HG03378 (cell line): ENCODE measurements at regions not wholly inside any gene's neighbourhood (a gene's known extent, or its start where the extent isn't known, plus 50 kb on each side); places are given as distances from the start of the nearest gene placed in this dataset.

Source experiments
- ATAC-seq: cut with Tn5 transposase; IDR thresholded peaks from one replicate; pipeline ENCODE4 v1.9.1; 2021; ENCODE audit warnings: mild to moderate bottlenecking, moderate library complexity; ENCODE audit not compliant: unreplicated experiment

DNA sequence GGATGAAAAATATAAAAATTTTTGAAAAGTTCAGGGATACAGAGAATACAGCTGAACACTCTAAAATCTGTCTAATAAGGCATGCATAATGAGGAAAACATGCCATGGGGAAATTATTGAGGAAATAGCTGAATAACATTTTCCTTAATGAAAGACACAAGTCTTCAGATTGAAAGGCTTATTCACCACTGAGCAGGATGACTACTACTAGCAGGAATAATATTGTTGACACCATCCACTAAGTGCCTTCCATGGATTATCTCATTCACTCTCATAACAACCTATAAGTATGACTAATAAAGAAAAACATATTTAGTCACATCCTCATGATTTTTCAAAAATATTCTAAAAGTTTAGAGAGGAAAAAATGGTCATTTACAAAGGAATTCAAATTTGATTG is 96.7 kb upstream of the FER start:
- no peak for ATAC-seq

DNA sequence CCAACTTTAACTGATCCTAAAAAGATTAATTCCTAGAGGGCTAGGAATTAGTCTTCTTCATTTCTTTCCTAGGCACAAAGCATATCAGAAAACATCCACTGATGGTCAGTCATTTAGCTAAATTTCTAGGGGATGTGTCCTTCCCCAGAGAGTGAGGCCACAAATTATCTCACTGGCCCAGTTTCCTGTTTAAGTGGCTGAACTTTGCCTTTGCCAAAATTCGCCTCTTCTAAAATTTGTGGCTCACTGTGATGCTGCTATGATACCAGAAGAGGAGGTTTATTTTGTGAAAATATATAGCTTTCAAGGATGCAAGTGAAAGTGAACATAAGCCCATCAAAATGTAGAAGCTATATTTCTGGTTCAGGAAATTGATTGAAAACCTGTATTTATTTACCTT is 98.1 kb upstream of the FER start:
- ATAC-seq: no peak

DNA sequence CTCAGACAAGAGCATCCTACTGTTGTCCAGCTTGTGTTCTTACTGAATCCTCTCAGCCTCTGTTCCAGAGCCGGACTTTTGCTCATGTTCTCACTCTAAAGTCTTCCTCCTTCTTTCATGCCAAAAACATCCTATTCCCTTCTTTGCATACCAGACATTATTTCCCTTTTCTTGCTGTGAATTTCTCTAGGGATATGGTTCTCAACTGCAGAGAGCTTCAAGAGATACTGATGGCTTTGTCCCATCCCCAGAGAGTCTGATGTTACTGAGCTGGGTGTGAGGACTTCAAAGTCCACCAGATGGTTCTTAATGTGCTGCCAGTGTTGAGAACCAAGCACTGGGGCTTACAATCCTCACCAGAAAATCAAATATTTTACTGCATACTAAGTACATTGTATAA is 98.6 kb upstream of the FER start:
- ATAC-seq: no peak

DNA sequence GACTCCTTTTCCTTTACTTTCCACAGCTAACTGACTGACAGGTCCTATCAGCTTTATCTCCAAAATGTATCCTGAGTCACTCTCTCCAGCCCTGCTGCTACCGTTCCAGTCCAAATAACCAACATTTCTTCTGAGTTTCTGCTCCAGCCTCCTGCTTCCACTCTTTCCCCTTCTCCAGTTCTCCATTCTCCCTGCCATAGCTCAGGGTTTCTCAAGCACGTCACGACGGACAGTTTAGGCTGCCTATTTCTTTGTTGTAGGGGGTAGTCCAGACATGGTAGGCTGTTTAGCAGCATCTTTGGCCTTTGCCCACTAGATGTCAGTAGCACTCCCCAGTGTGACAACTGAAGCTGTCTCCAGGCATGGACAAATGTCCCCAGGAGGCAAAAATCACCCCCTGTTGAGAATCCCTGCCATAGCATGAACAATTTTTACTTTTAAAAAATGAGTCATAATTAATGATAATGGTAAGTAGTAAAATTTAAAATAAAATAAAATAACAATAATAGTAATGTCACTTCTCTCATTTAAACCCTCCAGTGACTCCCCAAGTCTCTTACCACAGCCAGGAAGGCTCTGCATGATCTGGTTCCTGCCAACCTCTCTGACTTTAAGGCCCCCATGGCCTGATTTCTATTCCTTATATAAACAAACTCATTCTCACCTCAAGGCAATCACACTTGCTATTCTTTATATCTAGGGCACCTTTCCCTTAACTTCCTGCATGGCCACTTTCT is 105.4 kb upstream of the FER start:
- peak; percentile 99 for ATAC-seq

DNA sequence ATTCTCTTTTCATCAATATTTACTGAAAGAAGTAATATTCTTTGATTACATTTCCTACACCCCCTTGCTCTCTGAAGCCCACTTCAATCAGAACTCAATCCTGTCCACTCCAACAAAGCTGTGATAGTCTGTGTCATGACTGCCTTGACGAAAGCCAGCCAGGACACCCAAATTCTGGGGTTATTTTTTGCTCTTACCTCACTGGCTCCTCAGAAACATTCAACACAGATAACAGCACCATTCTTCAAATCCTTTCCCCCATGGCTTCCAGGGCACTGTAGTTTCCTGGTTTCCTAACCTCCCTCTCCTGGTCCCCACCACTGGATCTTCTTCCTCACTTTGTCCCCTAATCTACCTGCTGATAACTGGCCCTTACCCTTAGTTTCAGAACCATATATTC is 106.1 kb upstream of the FER start:
- no peak for ATAC-seq

DNA sequence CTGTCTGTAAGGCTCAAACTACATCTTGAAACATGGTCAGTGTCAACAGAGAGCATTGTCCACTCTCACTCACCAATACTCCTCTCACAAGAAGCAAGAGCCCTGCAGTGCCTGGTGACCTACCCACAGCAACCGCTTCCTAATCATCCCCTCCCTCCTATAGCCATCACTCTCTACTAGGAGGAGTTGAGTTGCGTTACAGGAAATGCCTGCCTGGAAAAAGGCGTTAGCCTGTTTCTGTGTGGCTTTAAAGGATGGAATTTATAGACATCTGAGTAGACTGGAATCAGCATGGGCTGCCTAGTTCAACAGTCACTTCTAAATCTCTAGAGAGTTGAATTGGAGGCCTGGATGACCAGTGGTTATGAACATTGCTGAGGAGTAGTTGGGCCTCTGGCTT is 108.3 kb upstream of the FER start:
- ATAC-seq: no peak

DNA sequence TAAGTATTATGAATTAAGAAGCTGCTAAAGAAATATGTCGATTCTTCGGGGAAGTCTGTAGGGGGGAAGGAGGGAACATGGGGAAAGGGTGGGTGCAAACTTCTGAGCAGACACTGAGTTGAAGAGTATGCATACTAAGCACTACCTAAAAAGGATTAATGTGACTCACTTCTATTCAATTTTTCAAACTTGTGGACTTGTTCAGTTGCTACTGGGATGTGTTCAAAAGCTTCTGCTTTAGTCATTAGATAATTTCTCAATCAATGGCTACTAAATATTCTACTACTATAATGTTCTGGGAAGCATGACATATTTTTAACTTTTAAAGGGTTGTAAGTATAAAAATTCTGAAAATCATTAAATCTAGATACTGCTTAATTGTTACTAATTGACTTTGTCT is 109.7 kb upstream of the FER start:
- no peak for ATAC-seq

DNA sequence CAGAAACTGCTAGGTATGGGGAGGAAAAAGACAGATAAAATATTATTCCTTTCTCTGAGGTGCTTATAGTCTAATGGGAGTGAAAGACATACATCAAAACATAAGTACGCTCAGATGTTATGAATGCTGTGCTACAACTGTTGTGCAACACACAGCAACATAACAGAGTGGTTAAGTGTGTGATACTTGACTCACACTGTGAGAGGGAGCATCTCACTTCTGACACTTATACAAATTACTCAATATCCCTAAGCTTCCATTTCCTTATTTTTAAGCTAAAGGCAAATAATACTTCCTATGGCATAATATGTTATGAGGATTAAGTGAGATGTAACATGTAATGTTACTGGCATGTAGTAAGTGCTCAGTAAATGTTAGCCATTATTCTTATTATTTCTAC is 110.6 kb upstream of the FER start:
- no peak for ATAC-seq

DNA sequence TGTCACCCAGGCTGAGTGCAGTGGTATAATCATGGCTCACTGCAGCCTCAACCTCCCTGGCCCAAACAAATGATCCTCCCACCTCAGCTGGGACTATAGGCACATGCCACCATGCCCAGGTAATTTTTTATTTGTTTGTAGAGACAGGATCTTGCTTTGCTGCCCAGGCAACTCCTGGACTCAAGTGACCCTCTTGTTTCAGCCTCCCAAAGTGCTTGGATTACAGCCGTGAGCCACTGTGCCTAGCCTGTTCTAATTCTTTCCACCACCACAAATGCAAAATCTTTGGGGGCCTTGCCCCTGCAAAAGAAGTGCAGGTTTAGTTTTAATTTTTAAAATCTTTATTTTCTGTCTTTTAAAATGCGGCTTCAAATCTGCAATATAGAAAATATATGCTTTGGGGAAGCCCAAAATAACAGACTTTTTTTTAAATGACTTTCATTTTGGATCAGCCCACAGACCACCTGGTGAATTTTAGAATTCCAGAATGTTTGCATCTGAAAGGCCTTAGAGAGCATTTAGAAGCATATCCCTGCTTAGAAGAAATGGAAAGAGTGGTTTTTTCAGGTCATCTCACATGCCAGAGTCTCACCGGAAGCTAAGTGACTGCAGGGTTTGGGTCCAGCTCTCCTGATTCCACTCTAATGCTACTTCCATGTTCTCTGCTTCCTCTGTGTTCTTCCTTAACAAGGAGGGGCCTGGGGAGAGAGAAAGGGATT is 111.4 kb upstream of the FER start:
- ATAC-seq: no peak

DNA sequence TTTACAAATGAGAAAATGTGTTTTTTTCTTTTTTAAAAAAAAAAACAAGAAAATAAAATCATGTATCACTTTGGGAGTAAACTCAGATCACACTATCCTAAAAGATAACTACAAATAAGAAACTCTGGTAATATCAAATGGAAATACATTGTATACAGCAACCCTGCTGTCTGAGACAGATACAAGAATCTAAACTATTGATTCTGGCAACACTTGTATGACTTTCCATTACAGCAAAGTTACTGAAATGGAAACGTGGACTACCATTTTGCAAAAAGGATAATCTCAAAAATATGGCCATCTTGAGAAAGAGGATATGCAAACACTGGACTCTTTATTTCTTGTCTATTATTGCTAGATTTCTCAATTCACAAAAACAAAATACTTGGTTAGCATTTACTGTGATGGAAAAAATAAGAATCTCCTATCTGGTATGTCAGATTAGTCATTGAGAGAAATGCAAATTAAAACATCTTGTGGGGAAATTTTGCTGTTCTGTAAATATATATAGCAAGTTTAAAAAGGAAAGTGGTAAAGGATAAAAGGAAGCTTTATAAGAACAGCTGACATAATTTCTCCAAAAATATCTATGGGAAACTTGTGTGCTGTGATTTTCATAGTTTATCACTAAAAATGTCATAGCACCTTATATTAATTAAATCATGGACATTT is 112.9 kb upstream of the FER start:
- ATAC-seq: peak; percentile 87

DNA sequence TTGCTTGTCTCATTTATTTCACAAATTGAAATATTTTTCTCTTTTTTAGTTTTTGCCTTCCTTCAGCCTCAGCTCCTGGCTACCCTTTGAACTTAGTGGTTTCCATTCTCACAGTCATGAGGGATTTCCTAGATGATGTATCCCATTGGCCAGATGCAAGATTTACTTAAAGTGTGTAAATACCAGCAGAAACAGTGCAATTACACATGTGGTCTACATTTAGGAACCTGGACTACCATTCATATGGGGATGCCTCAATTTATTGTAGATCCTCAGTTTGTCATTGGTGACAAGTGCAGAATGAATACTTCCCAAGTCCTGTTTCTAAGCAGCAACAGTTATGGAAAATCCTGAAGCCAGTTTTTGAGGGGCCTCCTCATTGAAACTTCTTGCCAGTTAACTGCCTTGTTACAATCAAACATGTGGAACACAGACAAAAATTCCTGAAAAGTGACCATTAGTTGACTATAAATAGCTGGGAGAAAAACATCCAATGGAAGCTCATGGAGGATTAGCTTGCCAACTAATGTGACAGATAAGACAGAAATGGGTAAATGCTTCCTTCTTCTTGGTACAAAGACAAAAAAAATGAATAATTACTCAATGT is 113.6 kb upstream of the FER start:
- ATAC-seq: no peak

DNA sequence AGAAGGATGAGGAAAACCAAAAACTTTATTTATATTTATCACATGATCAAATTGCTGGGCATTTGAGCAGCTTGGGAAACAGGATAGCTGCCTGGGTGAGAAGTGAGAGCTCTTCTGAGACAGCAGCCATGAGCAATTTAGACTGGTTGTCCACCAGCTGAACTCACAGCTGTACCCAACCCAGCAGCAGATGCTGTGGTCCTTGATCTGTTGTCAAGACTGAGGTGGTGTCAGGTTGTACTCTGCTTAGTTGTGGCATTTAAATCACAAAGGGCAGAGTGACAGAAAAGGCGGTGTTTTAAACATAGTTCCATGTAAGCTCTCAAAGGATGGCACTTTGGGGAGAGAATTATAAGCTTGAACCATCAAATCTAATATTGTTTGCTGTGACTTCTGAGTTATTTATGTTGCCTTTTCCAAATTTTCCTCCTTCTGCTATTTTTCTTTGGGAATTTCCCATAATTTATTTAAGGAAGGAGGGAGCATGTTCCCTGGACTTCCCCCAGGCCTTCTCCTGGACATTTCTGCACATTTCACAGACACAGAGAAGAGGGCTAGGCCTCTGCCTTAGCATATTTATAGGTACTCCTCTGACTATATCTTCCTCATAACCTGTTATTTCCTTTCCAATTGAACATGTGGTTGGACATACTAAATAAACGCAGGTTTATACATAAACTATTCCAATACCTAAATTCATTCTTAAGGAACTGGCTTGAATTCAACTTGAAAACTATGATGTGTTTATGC is 117.7 kb upstream of the FER start:
- ATAC-seq: no peak

DNA sequence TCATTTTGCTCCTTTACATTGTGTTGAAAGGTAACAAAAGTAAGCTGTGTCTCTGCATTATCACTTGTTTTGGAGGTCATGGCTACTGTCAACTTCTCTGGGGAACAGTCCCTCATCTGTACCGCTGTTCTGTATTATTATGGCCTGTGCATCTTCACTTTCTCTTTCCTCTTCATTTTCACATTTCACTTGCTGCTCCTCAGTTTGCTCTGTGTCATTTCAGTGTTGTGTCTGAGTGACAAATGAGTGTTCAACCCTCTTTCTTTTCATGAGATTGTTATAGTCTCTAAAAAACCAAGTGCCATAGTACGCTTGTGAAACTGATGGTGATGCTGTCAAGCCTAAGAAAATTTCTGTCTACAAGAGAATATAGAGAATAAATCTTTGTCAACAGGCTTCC is 122.0 kb upstream of the FER start:
- ATAC-seq: no peak

DNA sequence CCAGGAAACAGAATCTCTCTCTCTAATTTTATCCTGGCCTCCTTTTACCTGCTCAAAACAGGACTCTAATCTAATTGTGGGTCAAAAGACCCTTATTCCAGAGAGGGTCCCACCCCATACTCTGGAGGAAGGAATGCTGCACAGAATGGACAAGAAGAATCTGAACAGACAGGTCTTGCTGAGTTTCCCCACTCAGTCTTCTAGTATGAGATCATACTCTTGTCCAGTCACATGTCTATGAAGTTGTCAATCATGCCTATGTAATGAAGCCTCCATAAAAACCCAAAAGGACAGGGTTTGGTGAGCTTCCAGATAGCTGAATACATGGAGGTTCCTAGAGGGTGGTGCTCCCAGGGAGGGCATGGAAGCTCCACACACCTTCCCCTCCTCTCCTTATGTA is 123.9 kb upstream of the FER start:
- ATAC-seq: no peak

DNA sequence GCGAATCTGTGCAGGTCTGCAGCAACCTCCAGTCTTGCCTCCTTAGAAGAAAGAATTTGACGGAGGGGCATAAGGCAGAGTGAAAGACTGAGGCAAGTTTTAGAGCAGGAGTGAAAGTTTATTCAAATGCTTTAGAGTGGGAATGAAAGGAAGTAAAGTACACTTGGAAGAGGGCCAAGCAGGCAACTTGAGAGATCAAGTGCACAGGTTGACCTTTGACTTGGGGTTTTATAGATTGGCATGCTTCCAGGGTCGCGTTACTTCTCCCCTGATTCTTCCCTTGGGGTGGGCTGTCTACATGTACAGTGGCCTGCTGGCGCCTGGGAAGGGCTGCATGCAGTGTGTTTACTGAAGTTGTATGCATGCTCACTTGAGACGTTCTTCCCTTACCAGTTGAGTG is 127.2 kb upstream of the FER start:
- no peak for ATAC-seq

DNA sequence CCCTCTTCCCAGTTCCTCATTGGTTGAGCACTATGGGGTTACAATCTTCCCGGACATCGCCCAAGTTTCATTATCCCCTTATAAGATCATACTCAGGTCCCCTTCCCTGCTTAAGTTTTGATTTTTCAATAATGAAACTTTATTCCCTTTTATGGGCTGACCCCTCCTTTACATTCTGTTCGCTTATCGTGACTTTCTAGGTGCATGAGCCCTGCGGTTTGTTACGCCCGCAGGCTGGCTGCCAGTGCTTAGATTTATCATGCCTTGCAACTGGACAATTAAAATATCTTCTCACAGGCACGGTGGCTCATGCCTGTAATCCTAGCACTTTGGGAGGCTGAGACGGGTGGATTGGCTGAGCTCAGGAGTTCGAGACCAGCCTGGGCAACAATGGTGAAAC is 127.9 kb upstream of the FER start:
- no peak for ATAC-seq

DNA sequence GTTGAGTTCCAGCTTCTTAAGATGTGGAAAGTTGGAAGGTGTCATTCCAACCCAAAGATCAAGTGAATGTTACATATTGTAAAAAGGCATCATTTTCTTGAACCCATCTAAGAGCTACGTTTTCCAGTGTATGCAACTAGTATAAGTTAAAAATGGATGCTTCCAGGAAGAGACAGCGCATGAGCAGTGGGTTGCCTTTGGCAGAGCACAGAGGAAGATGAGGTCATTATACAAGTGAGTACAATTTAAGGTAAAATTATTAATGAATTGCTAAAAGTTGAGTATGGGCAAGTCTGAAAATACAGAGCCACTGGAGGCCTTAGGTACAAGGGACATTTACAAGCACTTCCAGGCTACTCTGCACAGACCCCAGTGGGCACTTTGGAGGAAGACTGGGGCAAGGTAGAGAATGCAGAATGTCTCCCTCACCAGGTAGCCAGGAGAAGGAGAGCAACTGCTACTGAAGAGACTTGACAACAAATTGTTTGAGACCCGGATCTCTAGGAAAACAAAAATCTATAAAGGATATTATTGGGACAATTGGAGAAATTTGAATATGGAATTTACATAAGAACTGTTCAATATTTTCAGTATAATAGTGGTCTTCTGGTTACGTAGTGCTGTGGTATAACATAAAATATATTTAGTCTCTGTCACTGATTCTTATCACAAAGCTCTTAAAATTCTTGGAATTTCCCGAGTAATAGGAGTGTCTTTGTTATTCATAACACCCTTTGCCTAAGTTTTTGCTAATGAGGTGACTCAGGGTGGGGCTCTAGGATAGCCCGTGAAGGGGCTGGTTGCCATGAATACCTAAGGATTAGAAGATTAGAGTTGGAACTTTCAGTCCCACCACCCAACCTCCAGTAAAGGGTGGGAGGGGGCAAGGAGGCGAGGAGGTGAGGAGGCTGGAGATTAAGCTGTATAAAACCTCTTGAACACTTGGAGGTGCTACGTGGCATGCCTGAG is 129.9 kb upstream of the FER start:
- no peak for ATAC-seq

DNA sequence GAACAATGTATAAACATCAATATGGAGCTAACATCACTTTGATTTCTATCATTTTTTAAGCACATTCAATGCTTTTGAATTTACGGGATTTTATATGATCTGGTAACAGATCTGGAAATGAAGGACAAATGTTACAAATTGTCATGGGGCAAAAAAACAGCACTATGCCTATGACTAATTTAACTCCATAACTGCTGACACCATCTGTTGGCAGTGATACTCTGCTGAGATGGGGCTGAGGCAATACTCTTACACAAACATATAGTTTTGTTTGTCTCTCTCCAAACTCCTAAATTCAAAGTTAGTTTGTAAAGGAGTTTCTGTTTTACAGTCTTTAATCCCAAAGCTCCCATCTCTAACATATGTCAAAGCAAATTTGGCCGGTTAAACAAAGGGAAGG is 132.5 kb upstream of the FER start:
- no peak for ATAC-seq

DNA sequence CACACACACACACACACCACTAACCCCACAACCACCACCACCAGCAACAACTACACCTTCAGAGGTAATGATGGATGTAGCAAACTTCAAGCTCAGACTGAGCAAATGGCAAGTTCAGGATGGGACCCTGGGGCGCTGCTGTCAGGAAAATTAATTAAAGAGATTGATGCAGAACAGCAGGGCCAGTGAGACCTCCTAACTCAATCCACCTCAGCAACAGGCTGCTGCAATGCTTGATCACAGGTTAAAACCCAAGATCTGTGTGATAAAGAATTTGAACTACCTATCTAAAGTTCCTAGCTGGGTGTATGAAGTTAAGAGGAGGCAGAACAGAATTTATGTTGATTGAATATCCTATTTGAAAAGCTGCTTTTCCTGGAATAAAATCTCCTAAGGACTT is 140.3 kb upstream of the FER start:
- ATAC-seq: no peak

DNA sequence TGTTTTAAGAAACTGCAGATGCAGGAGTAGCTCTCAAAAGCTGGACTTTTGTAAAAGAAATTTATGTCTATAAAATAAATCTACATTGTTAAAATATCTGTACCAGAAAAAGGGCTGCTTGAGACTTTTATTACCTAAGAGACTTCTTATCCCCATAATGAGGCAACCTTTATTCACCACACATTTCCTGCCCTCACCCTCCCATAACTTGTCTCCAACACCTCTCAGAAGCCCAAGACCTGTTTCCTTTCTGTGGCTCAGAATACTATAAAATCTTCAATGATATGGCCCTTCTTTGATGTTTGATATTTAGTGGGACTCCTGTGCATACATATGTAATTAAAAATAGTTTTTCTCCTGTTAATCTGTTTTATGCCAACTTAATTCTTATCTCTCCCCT is 141.5 kb upstream of the FER start:
- ATAC-seq: peak; percentile 58
